Upper lobe of right lung (tissue), 1 donor: ENCODE measurements at regions not wholly inside any gene's neighbourhood (a gene's known extent, or its start where the extent isn't known, plus 50 kb on each side); places are given as distances from the start of the nearest gene placed in this dataset.

Source experiments
- ATAC-seq: fragments of 200-7000 bp; cut with Tn5 transposase; one replicate; pipeline ENCODE4 v1.9.1; 2020; ENCODE audit warnings: mild to moderate bottlenecking, moderate library complexity
- DNase-seq: peaks from one replicate; pipeline ENCODE4 v3.0.0-alpha.2; 2020
- H3K27ac ChIP-seq: fragments of 200-600 bp; one replicate; pipeline ENCODE4 v1.8.0; 2022
- H3K27me3 ChIP-seq: fragments of 200-600 bp; one replicate; pipeline ENCODE4 v1.8.0; 2022; ENCODE audit warnings: mild to moderate bottlenecking
- H3K36me3 ChIP-seq: fragments of 200-600 bp; one replicate; pipeline ENCODE4 v1.8.0; 2022
- H3K4me1 ChIP-seq: fragments of 200-600 bp; one replicate; pipeline ENCODE4 v1.8.0; 2022
- H3K4me3 ChIP-seq: fragments of 200-600 bp; one replicate; pipeline ENCODE4 v1.8.0; 2022; ENCODE audit warnings: mild to moderate bottlenecking
- H3K9me3 ChIP-seq: fragments of 200-600 bp; one replicate; pipeline ENCODE4 v1.8.0; 2022
- intact Hi-C: fragments of 100-400 bp; cut with DNase I; formaldehyde crosslinking; loops from one replicate; pipeline ENCODE4 v1.11.0; 2022
- TF ChIP-seq, protein P1 (sequence below): fragments of 200-600 bp; IDR thresholded peaks from one replicate; pipeline ENCODE4 v1.8.0; 2022; ENCODE audit warnings: antibody characterized with exemption
- donor health status: DM: no; HTN: yes; CAD: no; lungs with severe emphysema.

DNA sequence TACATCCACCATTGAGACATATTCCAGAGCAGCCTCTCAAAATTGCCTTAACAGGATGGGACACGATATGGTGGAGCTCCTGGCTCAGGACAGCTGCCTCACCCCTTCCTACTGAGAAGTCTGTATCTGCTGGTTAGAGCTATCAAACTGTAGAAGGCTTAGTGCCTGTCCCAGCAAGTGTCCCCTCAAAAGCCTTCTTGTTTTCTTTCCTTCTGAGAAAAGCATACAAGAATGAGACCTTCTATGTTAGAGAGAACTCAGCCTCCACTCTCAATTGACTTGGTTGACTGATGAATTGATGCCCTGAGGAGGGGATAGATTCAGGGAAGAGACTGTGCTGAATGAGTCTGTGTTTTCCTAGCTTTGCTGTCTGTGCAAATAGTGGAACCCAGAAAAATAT, 2020.9 kb downstream of the TP53TG3F start:
- peaks cover 7% of the 10 kb centered on the region for H3K9me3 ChIP-seq
- H3K36me3 ChIP-seq: no peaks in the 10 kb centered on the region
- H3K27ac ChIP-seq: no peak overlapping the region
- TF ChIP-seq, protein P1, sequence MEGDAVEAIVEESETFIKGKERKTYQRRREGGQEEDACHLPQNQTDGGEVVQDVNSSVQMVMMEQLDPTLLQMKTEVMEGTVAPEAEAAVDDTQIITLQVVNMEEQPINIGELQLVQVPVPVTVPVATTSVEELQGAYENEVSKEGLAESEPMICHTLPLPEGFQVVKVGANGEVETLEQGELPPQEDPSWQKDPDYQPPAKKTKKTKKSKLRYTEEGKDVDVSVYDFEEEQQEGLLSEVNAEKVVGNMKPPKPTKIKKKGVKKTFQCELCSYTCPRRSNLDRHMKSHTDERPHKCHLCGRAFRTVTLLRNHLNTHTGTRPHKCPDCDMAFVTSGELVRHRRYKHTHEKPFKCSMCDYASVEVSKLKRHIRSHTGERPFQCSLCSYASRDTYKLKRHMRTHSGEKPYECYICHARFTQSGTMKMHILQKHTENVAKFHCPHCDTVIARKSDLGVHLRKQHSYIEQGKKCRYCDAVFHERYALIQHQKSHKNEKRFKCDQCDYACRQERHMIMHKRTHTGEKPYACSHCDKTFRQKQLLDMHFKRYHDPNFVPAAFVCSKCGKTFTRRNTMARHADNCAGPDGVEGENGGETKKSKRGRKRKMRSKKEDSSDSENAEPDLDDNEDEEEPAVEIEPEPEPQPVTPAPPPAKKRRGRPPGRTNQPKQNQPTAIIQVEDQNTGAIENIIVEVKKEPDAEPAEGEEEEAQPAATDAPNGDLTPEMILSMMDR: no peak
- intact Hi-C loops: no loop called here
- no peak for ATAC-seq
- no peaks in the 10 kb centered on the region for H3K4me1 ChIP-seq
- no peaks in the 10 kb centered on the region for H3K27me3 ChIP-seq
- DNase-seq: no peak
- H3K4me3 ChIP-seq: no peak overlapping the region

DNA sequence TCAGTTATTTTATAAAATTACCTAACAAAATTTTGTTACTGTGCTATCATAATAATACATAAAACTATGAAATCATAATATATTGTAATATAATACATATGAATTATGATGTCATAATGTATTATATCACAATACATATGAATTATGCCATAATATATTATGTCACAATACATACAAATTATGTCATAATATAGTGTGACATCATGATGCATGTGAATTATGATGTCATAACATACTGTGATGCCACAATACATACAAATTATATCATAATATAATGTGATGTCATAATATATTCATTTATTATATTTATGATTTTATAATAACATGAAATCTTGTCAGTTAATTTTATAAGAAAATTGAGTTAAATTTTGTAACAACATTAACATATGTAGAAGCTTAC, 2021.6 kb downstream of the TP53TG3F start:
- TF ChIP-seq, protein P1: no peak
- Histone ChIP-seq H3K36me3 (no peaks in the 10 kb centered on the region), H3K4me1 (no peaks in the 10 kb centered on the region), H3K4me3 (no peak overlapping the region), H3K27ac (no peak overlapping the region), H3K9me3 (peaks cover 7% of the 10 kb centered on the region), H3K27me3 (no peaks in the 10 kb centered on the region)
- DNase-seq (no peak), ATAC-seq (no peak)
- intact Hi-C loops: no loop called here

DNA sequence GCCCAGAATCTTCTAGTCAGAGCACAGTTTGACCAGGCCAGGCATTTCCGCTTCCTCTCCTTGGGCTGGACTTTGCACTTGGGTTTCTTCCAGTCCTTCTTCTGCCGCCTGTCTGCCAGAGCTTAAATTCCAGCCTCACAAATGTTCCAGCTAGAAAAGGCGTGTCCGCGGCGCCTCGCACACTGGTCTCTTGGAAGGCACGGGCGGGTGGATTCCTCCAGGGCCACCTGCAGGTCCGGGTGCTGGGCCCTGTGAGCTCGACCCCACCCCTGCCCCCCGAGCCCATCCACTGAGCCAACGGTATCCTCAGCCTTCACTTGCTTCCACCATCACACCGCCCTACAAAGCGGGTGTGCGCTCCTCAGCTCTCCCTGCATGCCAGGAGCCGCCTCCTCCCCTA, 2026.5 kb downstream of the TP53TG3F start:
- intact Hi-C loops: no loop called here
- no peak for DNase-seq
- Histone ChIP-seq H3K4me1 (no peaks in the 10 kb centered on the region), H3K27me3 (no peaks in the 10 kb centered on the region), H3K9me3 (peaks cover 7% of the 10 kb centered on the region), H3K36me3 (no peaks in the 10 kb centered on the region), H3K4me3 (no peak overlapping the region), H3K27ac (no peak overlapping the region)
- TF ChIP-seq, protein P1: no peak
- no peak for ATAC-seq

DNA sequence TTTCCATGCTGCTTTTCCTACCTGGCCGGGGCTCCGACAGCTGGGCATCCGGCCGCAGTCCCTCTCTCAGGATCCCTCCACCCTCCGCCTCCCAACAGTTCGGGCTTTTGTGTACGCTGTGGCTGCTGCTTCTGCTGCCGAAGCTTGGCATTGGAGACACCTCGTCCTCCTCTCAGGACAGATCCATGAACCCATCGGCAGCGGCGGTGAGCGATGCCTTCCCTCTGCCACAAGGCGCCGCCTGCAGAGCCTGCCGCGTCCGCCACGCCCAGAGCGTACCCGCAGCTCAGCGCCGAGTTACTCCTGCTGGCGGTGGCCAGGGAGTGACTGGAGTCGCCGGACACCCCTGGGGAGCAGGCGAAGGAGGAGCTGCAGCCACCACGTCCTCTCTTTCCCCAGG, 2032.8 kb downstream of the TP53TG3F start:
- Histone ChIP-seq H3K4me1 (no peaks in the 10 kb centered on the region), H3K36me3 (no peaks in the 10 kb centered on the region), H3K9me3 (peaks cover 3% of the 10 kb centered on the region), H3K27me3 (no peaks in the 10 kb centered on the region), H3K4me3 (no peak overlapping the region), H3K27ac (no peak overlapping the region)
- ATAC-seq (no peak), DNase-seq (no peak)
- TF ChIP-seq, protein P1: no peak
- intact Hi-C loops: no loop called here

DNA sequence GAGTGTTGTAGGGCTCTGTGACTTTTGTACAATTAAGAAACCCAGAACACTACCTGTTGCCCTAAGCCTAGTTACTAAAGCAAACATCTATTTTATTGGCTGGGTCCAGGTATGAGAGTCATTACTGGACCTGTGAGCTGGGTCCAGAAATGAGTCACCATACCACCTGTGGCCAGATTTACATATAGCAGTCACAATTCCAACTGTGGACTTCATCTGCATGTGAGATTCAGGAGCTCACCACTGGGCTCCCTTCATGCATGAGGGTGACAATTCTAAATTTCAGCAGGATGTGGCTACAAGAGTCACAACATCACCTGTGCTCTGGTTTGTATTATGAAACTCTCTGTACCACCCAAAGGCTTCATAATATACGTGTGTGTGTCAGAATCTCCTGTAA, 2038.0 kb downstream of the TP53TG3F start:
- Histone ChIP-seq H3K4me3 (no peak overlapping the region), H3K9me3 (peaks cover 3% of the 10 kb centered on the region), H3K4me1 (no peaks in the 10 kb centered on the region), H3K27me3 (no peaks in the 10 kb centered on the region), H3K36me3 (no peaks in the 10 kb centered on the region), H3K27ac (no peak overlapping the region)
- DNase-seq: no peak
- TF ChIP-seq, protein P1: no peak
- intact Hi-C loops: no loop called here
- ATAC-seq: no peak
